ENCODE measurements at regions not wholly inside any gene's neighbourhood (a gene's known extent, or its start where the extent isn't known, plus 50 kb on each side); places are given as distances from the start of the nearest gene placed in this dataset.

DNA sequence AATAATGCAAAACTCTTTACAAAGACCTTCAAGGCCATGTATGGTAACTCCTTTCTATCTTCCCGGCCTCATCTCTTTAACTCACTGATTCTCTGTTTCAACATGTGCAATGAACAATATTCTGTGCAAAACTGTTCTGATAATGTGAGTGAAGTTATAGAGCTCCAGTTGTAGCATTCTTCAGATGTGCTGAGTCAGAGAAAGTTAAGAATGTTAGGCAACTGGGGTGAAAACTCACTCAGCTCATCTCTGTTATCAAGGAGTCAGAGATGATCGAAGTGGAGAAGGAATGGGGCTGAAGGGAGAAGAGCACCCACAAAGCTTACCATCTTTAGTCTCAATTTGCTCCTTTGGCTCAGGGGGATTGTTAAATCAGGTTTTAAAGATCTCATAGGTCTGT lies 344.7 kb upstream of the NPSR1 start (continued):
- TF ChIP-seq, protein P1, sequence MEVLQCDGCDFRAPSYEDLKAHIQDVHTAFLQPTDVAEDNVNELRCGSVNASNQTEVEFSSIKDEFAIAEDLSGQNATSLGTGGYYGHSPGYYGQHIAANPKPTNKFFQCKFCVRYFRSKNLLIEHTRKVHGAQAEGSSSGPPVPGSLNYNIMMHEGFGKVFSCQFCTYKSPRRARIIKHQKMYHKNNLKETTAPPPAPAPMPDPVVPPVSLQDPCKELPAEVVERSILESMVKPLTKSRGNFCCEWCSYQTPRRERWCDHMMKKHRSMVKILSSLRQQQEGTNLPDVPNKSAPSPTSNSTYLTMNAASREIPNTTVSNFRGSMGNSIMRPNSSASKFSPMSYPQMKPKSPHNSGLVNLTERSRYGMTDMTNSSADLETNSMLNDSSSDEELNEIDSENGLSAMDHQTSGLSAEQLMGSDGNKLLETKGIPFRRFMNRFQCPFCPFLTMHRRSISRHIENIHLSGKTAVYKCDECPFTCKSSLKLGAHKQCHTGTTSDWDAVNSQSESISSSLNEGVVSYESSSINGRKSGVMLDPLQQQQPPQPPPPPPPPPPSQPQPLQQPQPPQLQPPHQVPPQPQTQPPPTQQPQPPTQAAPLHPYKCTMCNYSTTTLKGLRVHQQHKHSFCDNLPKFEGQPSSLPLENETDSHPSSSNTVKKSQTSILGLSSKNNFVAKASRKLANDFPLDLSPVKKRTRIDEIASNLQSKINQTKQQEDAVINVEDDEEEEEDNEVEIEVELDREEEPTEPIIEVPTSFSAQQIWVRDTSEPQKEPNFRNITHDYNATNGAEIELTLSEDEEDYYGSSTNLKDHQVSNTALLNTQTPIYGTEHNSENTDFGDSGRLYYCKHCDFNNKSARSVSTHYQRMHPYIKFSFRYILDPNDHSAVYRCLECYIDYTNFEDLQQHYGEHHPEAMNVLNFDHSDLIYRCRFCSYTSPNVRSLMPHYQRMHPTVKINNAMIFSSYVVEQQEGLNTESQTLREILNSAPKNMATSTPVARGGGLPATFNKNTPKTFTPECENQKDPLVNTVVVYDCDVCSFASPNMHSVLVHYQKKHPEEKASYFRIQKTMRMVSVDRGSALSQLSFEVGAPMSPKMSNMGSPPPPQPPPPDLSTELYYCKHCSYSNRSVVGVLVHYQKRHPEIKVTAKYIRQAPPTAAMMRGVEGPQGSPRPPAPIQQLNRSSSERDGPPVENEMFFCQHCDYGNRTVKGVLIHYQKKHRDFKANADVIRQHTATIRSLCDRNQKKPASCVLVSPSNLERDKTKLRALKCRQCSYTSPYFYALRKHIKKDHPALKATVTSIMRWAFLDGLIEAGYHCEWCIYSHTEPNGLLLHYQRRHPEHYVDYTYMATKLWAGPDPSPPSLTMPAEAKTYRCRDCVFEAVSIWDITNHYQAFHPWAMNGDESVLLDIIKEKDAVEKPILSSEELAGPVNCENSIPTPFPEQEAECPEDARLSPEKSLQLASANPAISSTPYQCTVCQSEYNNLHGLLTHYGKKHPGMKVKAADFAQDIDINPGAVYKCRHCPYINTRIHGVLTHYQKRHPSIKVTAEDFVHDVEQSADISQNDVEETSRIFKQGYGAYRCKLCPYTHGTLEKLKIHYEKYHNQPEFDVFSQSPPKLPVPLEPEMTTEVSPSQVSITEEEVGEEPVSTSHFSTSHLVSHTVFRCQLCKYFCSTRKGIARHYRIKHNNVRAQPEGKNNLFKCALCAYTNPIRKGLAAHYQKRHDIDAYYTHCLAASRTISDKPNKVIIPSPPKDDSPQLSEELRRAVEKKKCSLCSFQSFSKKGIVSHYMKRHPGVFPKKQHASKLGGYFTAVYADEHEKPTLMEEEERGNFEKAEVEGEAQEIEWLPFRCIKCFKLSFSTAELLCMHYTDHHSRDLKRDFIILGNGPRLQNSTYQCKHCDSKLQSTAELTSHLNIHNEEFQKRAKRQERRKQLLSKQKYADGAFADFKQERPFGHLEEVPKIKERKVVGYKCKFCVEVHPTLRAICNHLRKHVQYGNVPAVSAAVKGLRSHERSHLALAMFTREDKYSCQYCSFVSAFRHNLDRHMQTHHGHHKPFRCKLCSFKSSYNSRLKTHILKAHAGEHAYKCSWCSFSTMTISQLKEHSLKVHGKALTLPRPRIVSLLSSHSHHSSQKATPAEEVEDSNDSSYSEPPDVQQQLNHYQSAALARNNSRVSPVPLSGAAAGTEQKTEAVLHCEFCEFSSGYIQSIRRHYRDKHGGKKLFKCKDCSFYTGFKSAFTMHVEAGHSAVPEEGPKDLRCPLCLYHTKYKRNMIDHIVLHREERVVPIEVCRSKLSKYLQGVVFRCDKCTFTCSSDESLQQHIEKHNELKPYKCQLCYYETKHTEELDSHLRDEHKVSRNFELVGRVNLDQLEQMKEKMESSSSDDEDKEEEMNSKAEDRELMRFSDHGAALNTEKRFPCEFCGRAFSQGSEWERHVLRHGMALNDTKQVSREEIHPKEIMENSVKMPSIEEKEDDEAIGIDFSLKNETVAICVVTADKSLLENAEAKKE (CRISPR knock-in tag; IDR thresholded peaks at IDR 0.05) = no peak
- TF ChIP-seq JUNB (IDR thresholded peaks at IDR 0.05; ENCODE audit: unreplicated experiment) (no peak), STAT1 (IDR thresholded peaks at IDR 0.05; ENCODE audit: unreplicated experiment) (no peak), ZNF114 (CRISPR knock-in tag; IDR thresholded peaks at IDR 0.05) (no peak)
- TF ChIP-seq, protein P2, sequence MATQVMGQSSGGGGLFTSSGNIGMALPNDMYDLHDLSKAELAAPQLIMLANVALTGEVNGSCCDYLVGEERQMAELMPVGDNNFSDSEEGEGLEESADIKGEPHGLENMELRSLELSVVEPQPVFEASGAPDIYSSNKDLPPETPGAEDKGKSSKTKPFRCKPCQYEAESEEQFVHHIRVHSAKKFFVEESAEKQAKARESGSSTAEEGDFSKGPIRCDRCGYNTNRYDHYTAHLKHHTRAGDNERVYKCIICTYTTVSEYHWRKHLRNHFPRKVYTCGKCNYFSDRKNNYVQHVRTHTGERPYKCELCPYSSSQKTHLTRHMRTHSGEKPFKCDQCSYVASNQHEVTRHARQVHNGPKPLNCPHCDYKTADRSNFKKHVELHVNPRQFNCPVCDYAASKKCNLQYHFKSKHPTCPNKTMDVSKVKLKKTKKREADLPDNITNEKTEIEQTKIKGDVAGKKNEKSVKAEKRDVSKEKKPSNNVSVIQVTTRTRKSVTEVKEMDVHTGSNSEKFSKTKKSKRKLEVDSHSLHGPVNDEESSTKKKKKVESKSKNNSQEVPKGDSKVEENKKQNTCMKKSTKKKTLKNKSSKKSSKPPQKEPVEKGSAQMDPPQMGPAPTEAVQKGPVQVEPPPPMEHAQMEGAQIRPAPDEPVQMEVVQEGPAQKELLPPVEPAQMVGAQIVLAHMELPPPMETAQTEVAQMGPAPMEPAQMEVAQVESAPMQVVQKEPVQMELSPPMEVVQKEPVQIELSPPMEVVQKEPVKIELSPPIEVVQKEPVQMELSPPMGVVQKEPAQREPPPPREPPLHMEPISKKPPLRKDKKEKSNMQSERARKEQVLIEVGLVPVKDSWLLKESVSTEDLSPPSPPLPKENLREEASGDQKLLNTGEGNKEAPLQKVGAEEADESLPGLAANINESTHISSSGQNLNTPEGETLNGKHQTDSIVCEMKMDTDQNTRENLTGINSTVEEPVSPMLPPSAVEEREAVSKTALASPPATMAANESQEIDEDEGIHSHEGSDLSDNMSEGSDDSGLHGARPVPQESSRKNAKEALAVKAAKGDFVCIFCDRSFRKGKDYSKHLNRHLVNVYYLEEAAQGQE (IDR thresholded peaks at IDR 0.05; ENCODE audit: unreplicated experiment) = no peak

DNA sequence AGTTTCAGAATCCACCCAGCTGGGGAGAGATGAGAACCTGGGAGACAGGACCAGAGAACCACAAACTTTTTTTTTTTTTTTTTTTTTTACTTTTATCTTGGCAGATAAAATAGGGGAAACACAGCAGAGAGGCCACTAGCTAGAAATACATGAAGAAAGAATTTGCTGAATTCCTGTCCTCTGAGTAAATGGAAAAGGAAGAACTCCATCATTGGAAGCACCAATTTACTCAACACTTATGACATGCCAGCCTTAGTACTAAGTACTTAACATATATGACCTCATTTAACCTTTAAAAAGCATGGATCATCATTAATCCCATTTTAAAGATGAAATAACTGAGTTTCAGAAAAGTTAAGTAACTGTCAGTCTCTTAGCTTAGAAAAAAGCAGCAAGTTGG lies 343.0 kb upstream of the NPSR1 start:
- Histone ChIP-seq H3K9me2 (ENCODE audit: insufficient read depth) (no peaks in the 10 kb centered on the region), H2AFZ (no peak overlapping the region), H3K4me1 (ENCODE audit: insufficient read depth) (no peaks in the 10 kb centered on the region), H3K4me3 (no peak overlapping the region), H4K20me1 (replicated peaks; ENCODE audit: insufficient read depth) (no peaks in the 10 kb centered on the region), H3K79me2 (replicated peaks; ENCODE audit: insufficient read depth) (no peaks in the 10 kb centered on the region), H3K27ac (ENCODE audit: low read depth) (no peak overlapping the region), H3K4me2 (no peak overlapping the region), H3K27me3 (ENCODE audit: insufficient read depth) (no peaks in the 10 kb centered on the region), H3K36me3 (ENCODE audit: insufficient read depth) (no peaks in the 10 kb centered on the region; the same call in 1 of the 2 replicates), H3F3A (replicated peaks; ENCODE audit: low read depth) (no peaks in the 10 kb centered on the region)
- Mint-ChIP-seq H3K27ac (no peak overlapping the region), H3K27me3 (ENCODE audit: insufficient read depth, low read depth, poor library complexity) (peaks cover 2% of the 10 kb centered on the region), H3K4me1 (no peaks in the 10 kb centered on the region), H3K9me3 (peaks cover 22% of the 10 kb centered on the region), H3K4me3 (no peak overlapping the region), H3K36me3 (ENCODE audit: low read depth) (peaks cover 18% of the 10 kb centered on the region; the same call in 2 of the 3 replicates)
- DNase-seq (ENCODE audit: low spot score) (no peak), ATAC-seq (no peak)
- TF ChIP-seq CREB1 (CRISPR knock-in tag; IDR thresholded peaks at IDR 0.05; ENCODE audit: low read depth) = no peak
- TF ChIP-seq, protein P3, sequence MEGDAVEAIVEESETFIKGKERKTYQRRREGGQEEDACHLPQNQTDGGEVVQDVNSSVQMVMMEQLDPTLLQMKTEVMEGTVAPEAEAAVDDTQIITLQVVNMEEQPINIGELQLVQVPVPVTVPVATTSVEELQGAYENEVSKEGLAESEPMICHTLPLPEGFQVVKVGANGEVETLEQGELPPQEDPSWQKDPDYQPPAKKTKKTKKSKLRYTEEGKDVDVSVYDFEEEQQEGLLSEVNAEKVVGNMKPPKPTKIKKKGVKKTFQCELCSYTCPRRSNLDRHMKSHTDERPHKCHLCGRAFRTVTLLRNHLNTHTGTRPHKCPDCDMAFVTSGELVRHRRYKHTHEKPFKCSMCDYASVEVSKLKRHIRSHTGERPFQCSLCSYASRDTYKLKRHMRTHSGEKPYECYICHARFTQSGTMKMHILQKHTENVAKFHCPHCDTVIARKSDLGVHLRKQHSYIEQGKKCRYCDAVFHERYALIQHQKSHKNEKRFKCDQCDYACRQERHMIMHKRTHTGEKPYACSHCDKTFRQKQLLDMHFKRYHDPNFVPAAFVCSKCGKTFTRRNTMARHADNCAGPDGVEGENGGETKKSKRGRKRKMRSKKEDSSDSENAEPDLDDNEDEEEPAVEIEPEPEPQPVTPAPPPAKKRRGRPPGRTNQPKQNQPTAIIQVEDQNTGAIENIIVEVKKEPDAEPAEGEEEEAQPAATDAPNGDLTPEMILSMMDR (conservative IDR thresholded peaks at IDR 0.05; ENCODE audit: low read depth in 2 of 2) = no peak
- no peak for TF ChIP-seq JUNB (IDR thresholded peaks at IDR 0.05; ENCODE audit: unreplicated experiment)
- TF ChIP-seq, protein P2 (IDR thresholded peaks at IDR 0.05; ENCODE audit: unreplicated experiment) = no peak

Measured in GM23338 (cell line).